ENCODE measurements at regions not wholly inside any gene's neighbourhood (a gene's known extent, or its start where the extent isn't known, plus 50 kb on each side); places are given as distances from the start of the nearest gene placed in this dataset.
"Not testable (repeated sequence)": the region's sequence is repeated elsewhere in the genome, so short reads cannot be mapped to it uniquely, and the experiment has no call there.

- no peak for DNase-seq (ENCODE audit: extremely low read depth, low read depth)
Observed at GRCh38 chr4:155478336-155478835, 101.6 kb upstream of the MAP9 start.

- no peak for DNase-seq (ENCODE audit: extremely low read depth, low read depth)
Observed at GRCh38 chr4:155474758-155475157, 98.0 kb upstream of the MAP9 start.

- no peak for DNase-seq (ENCODE audit: extremely low read depth, low read depth)
Observed at GRCh38 chr4:155473420-155474095, 96.8 kb upstream of the MAP9 start.

GRCh38 chr4:155468282-155468681 is 91.5 kb upstream of the MAP9 start:
- no peak for DNase-seq (ENCODE audit: extremely low read depth, low read depth)

- DNase-seq (ENCODE audit: extremely low read depth, low read depth) = no peak
Observed at GRCh38 chr4:155450676-155451075, 73.9 kb upstream of the MAP9 start.

GRCh38 chr4:155445306-155445705 is 68.5 kb upstream of the MAP9 start:
- DNase-seq (ENCODE audit: extremely low read depth, low read depth) = no peak

GRCh38 chr4:155444721-155445120 is 68.0 kb upstream of the MAP9 start:
- DNase-seq (ENCODE audit: extremely low read depth, low read depth) = no peak

- DNase-seq (ENCODE audit: extremely low read depth, low read depth) = peak; percentile 55
Observed at GRCh38 chr4:155442267-155443105, 65.7 kb upstream of the MAP9 start.

GRCh38 chr4:155441475-155441874 is 64.7 kb upstream of the MAP9 start:
- DNase-seq (ENCODE audit: extremely low read depth, low read depth) = no peak

- not testable (repeated sequence) for DNase-seq (ENCODE audit: extremely low read depth, low read depth)
Observed at GRCh38 chr4:155439760-155440159, 63.0 kb upstream of the MAP9 start.

- DNase-seq (ENCODE audit: extremely low read depth, low read depth) = no peak
Observed at GRCh38 chr4:155434904-155435303, 58.1 kb upstream of the MAP9 start.

- DNase-seq (ENCODE audit: extremely low read depth, low read depth) = no peak
Observed at GRCh38 chr4:155434366-155434765, 57.6 kb upstream of the MAP9 start.

- DNase-seq (ENCODE audit: extremely low read depth, low read depth) = peak; percentile 8
Observed at GRCh38 chr4:155433636-155434360, 57.0 kb upstream of the MAP9 start.

- DNase-seq (ENCODE audit: extremely low read depth, low read depth) = no peak
Observed at GRCh38 chr4:155430895-155431795, 54.4 kb upstream of the MAP9 start.

GRCh38 chr4:155428128-155428527 is 51.4 kb upstream of the MAP9 start:
- DNase-seq (ENCODE audit: extremely low read depth, low read depth) = no peak

GRCh38 chr4:155426953-155427352 is 50.2 kb upstream of the MAP9 start:
- DNase-seq (ENCODE audit: extremely low read depth, low read depth) = no peak

Measured in NCI-H460 (cell line).